Neural cell (in vitro differentiated cells): ENCODE measurements at regions not wholly inside any gene's neighbourhood (a gene's known extent, or its start where the extent isn't known, plus 50 kb on each side); places are given as distances from the start of the nearest gene placed in this dataset.

ENCODE experiments used
- H2AFZ ChIP-seq: fragments of 200-600, 300-800 bp; sonication (generic), shearing (Covaris generic); 2 replicates; pipeline ENCODE4 v1.6.0; 2014; ENCODE audit warnings: low read depth, mild to moderate bottlenecking, antibody characterized with exemption, low read length, moderate library complexity
- H3F3A ChIP-seq: fragments of 200-600 bp; shearing (Covaris generic); 2 replicates; pipeline ENCODE4 v1.6.1; 2016; ENCODE audit warnings: mild to moderate bottlenecking, moderate library complexity, mixed read lengths, antibody characterized with exemption, low read length; ENCODE audit not compliant: insufficient read depth, poor library complexity, severe bottlenecking
- H3K27ac ChIP-seq: fragments of 200-600, 300-800 bp; sonication (generic), shearing (Covaris generic); 2 replicates; pipeline ENCODE4 v1.5.1; 2014; ENCODE audit warnings: mild to moderate bottlenecking, low read length, moderate library complexity
- H3K27me3 ChIP-seq: fragments of 300-800, 200-600 bp; sonication (generic), shearing (Covaris generic); 2 replicates; pipeline ENCODE4 v1.6.0; 2014; ENCODE audit warnings: mild to moderate bottlenecking, low read depth, low read length, moderate library complexity; ENCODE audit not compliant: insufficient read depth
- H3K36me3 ChIP-seq: fragments of 300-800, 200-600 bp; sonication (generic), shearing (Covaris generic); 2 replicates; pipeline ENCODE4 v1.5.1; 2014; ENCODE audit warnings: mild to moderate bottlenecking, antibody characterized with exemption, low read length, moderate library complexity; ENCODE audit not compliant: insufficient read depth
- H3K4me2 ChIP-seq: fragments of 300-800, 200-600 bp; sonication (generic), shearing (Covaris generic); 2 replicates; pipeline ENCODE4 v1.6.0; 2014; ENCODE audit warnings: mild to moderate bottlenecking, low read length
- H3K4me3 ChIP-seq: fragments of 300-800, 200-600 bp; sonication (generic), shearing (Covaris generic); 2 replicates; pipeline ENCODE4 v1.5.1; 2014; ENCODE audit warnings: mild to moderate bottlenecking, low read length, moderate library complexity
- H3K79me2 ChIP-seq: fragments of 200-600 bp; shearing (Covaris generic); replicated peaks from 2 replicates; pipeline ENCODE4 v1.6.0; 2014; ENCODE audit warnings: mild to moderate bottlenecking, low read length, moderate library complexity; ENCODE audit not compliant: insufficient read depth
- H3K9ac ChIP-seq: fragments of 300-800, 200-600 bp; sonication (generic), shearing (Covaris generic); 2 replicates; pipeline ENCODE4 v1.6.1; 2016; ENCODE audit warnings: mild to moderate bottlenecking, low read length, mixed read lengths
- H3K9me2 ChIP-seq: fragments of 200-600 bp; shearing (Covaris generic); 2 replicates; pipeline ENCODE4 v1.6.1; 2016; ENCODE audit warnings: mild to moderate bottlenecking, low read length, mixed read lengths; ENCODE audit not compliant: insufficient read depth
- H3K9me3 ChIP-seq: fragments of 200-600, 300-800 bp; sonication (generic), shearing (Covaris generic); 2 replicates; pipeline ENCODE4 v1.6.1; 2016; ENCODE audit warnings: mild to moderate bottlenecking, mixed run types, low read length, moderate library complexity, mixed read lengths
- H4K20me1 ChIP-seq: fragments of 200-600 bp; shearing (Covaris generic); 2 replicates; pipeline ENCODE4 v1.6.1; 2016; ENCODE audit warnings: mild to moderate bottlenecking, mixed run types; ENCODE audit not compliant: insufficient read depth
- EP300 ChIP-seq: fragments of 450-650 bp; conservative IDR thresholded peaks from 2 replicates; pipeline ENCODE4 v1.6.1; 2014; ENCODE audit warnings: antibody characterized with exemption, mild to moderate bottlenecking, moderate library complexity; ENCODE audit not compliant: poor library complexity, severe bottlenecking
- EZH2 ChIP-seq: fragments of 200-600, 300-800 bp; shearing (Covaris generic), sonication (generic); IDR thresholded peaks from 2 replicates; pipeline ENCODE4 v1.6.1; 2014; ENCODE audit warnings: antibody characterized with exemption, low read length, borderline replicate concordance, mild to moderate bottlenecking; ENCODE audit not compliant: insufficient read depth, poor library complexity, severe bottlenecking
- MXI1 ChIP-seq: fragments of 450-650 bp; conservative IDR thresholded peaks from 2 replicates; pipeline ENCODE4 v1.6.1; 2014; ENCODE audit warnings: antibody characterized with exemption, mild to moderate bottlenecking; ENCODE audit not compliant: poor library complexity, severe bottlenecking
- POLR2AphosphoS5 ChIP-seq: IDR thresholded peaks from 2 replicates; pipeline ENCODE4 v1.6.1; 2012
- RAD21 ChIP-seq: fragments of 450-650 bp; conservative IDR thresholded peaks from 2 replicates; pipeline ENCODE4 v1.6.1; 2014; ENCODE audit warnings: antibody characterized with exemption, mild to moderate bottlenecking, moderate library complexity
- SMC3 ChIP-seq: fragments of 450-650 bp; conservative IDR thresholded peaks from 2 replicates; pipeline ENCODE4 v1.6.1; 2014; ENCODE audit warnings: antibody characterized with exemption, mild to moderate bottlenecking, moderate library complexity; ENCODE audit not compliant: poor library complexity
- TAF1 ChIP-seq: IDR thresholded peaks from 2 replicates; pipeline ENCODE4 v1.6.1; 2012; ENCODE audit warnings: low read depth
- TF ChIP-seq, protein P1 (sequence below): fragments of 450-650 bp; IDR thresholded peaks from 2 replicates; pipeline ENCODE4 v1.5.1; 2014; ENCODE audit warnings: antibody characterized with exemption, mild to moderate bottlenecking, moderate library complexity; ENCODE audit not compliant: poor library complexity, severe bottlenecking
- TF ChIP-seq, protein P2 (sequence below): IDR thresholded peaks from 2 replicates; pipeline ENCODE4 v1.6.1; 2012; ENCODE audit warnings: borderline replicate concordance

DNA sequence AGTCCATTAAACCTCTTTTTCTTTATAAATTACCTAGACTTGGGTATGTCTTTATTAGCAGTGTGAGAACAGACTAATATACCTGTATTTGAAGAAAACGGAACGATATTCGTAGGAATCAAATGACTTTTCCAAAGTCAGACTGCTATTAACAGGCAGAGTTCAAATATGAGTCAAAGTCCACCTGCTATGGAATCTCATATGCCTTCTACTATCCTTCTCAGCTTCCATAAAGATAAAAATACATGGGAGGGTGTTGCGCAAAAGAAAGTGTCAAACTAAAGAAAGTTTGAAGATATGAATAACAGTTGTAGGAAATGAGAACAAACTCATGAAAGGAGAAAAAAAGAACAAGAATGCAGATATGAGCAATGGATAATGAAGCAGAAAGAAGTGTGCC, 704.6 kb downstream of the EFNB2 start:
- TF ChIP-seq EP300 (no peak), EZH2 (no peak), POLR2AphosphoS5 (no peak), SMC3 (no peak), MXI1 (no peak), TAF1 (no peak), RAD21 (no peak)
- TF ChIP-seq, protein P1, sequence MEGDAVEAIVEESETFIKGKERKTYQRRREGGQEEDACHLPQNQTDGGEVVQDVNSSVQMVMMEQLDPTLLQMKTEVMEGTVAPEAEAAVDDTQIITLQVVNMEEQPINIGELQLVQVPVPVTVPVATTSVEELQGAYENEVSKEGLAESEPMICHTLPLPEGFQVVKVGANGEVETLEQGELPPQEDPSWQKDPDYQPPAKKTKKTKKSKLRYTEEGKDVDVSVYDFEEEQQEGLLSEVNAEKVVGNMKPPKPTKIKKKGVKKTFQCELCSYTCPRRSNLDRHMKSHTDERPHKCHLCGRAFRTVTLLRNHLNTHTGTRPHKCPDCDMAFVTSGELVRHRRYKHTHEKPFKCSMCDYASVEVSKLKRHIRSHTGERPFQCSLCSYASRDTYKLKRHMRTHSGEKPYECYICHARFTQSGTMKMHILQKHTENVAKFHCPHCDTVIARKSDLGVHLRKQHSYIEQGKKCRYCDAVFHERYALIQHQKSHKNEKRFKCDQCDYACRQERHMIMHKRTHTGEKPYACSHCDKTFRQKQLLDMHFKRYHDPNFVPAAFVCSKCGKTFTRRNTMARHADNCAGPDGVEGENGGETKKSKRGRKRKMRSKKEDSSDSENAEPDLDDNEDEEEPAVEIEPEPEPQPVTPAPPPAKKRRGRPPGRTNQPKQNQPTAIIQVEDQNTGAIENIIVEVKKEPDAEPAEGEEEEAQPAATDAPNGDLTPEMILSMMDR = no peak
- TF ChIP-seq, protein P2, sequence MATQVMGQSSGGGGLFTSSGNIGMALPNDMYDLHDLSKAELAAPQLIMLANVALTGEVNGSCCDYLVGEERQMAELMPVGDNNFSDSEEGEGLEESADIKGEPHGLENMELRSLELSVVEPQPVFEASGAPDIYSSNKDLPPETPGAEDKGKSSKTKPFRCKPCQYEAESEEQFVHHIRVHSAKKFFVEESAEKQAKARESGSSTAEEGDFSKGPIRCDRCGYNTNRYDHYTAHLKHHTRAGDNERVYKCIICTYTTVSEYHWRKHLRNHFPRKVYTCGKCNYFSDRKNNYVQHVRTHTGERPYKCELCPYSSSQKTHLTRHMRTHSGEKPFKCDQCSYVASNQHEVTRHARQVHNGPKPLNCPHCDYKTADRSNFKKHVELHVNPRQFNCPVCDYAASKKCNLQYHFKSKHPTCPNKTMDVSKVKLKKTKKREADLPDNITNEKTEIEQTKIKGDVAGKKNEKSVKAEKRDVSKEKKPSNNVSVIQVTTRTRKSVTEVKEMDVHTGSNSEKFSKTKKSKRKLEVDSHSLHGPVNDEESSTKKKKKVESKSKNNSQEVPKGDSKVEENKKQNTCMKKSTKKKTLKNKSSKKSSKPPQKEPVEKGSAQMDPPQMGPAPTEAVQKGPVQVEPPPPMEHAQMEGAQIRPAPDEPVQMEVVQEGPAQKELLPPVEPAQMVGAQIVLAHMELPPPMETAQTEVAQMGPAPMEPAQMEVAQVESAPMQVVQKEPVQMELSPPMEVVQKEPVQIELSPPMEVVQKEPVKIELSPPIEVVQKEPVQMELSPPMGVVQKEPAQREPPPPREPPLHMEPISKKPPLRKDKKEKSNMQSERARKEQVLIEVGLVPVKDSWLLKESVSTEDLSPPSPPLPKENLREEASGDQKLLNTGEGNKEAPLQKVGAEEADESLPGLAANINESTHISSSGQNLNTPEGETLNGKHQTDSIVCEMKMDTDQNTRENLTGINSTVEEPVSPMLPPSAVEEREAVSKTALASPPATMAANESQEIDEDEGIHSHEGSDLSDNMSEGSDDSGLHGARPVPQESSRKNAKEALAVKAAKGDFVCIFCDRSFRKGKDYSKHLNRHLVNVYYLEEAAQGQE = no peak
- Histone ChIP-seq H3K4me2 (no peak overlapping the region), H4K20me1 (no peaks in the 10 kb centered on the region), H3F3A (no peaks in the 10 kb centered on the region), H3K27me3 (no peaks in the 10 kb centered on the region), H3K36me3 (no peaks in the 10 kb centered on the region), H2AFZ (no peak overlapping the region), H3K9me2 (no peaks in the 10 kb centered on the region), H3K9ac (no peak overlapping the region), H3K4me3 (no peak overlapping the region), H3K79me2 (no peaks in the 10 kb centered on the region), H3K9me3 (no peaks in the 10 kb centered on the region), H3K27ac (no peak overlapping the region)

DNA sequence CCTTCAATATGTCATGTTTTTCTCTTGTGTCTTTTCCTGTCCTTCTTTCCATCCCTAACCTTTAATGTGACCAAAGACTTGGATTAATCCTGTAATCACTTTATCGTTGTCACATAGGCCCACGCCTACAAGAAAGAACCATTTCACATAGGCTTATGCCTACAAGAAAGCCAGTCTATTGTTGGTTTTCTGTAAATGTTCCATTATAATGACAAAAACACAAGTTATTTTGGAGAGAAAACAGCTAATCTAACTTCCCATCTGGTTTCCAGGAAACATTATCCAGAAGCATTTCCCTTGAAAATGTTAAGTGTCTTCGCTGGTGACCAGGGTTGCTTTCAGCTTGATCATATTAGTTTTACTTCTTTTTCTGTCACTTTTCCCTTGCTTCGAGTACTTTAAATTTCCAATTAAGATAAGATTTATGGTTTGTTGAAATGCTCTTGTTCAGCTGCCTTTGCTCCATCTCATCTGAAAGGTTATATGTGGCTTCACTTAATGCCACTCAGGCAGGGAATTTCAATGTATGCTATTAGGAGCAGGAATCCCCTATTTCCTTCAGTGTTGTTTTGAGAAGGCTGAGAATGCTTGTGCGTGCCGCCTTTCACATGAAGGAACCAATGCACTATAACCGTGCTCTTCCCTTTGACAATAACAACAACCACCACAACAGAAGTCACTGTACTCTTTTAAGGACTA, 708.2 kb downstream of the EFNB2 start:
- Histone ChIP-seq H3K9ac (no peak overlapping the region), H3K4me2 (no peak overlapping the region), H4K20me1 (no peaks in the 10 kb centered on the region), H3K36me3 (no peaks in the 10 kb centered on the region), H3K4me3 (no peak overlapping the region), H3K27me3 (no peaks in the 10 kb centered on the region), H3K9me3 (no peaks in the 10 kb centered on the region), H3K79me2 (no peaks in the 10 kb centered on the region), H3F3A (no peaks in the 10 kb centered on the region), H3K27ac (no peak overlapping the region), H2AFZ (no peak overlapping the region), H3K9me2 (no peaks in the 10 kb centered on the region)
- TF ChIP-seq, protein P2 = no peak
- TF ChIP-seq MXI1 (no peak), TAF1 (no peak), SMC3 (no peak), EP300 (no peak), POLR2AphosphoS5 (no peak), RAD21 (no peak), EZH2 (no peak)
- TF ChIP-seq, protein P1 = no peak
